HEK293T (cell line): ENCODE measurements at regions not wholly inside any gene's neighbourhood (a gene's known extent, or its start where the extent isn't known, plus 50 kb on each side); places are given as distances from the start of the nearest gene placed in this dataset.

Experiments
- ARNT ChIP-seq: fragments of 450-650 bp; IDR thresholded peaks from 2 replicates; pipeline ENCODE4 v1.6.1; 2017; ENCODE audit warnings: mild to moderate bottlenecking
- BHLHE40 ChIP-seq: fragments of 450-650 bp; IDR thresholded peaks from 2 replicates; pipeline ENCODE4 v1.6.1; 2016; ENCODE audit warnings: mild to moderate bottlenecking, moderate library complexity, borderline replicate concordance

DNA sequence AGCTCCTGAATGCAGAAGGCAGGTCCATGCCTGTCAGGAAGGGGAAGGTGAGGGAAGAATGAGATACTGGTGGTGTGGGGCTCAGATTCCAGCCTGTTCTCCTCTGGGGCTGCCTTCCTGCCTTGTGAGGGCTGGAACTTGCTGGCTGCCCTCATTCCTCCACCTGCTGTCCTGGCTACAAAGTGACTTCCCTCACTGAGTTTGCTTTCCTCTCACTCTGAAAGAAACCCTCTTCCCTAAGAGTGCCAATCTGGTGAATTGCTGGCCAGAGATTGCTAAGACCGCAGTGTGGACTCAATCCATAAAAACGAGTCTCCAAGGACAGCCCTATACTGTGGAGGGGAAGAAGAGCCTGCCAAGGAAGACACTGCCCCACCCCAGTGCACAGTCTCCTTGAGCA, 664.4 kb upstream of the HS6ST1 start:
- TF ChIP-seq BHLHE40 (no peak), ARNT (no peak)
